ENCODE measurements at regions not wholly inside any gene's neighbourhood (a gene's known extent, or its start where the extent isn't known, plus 50 kb on each side); places are given as distances from the start of the nearest gene placed in this dataset.

DNA sequence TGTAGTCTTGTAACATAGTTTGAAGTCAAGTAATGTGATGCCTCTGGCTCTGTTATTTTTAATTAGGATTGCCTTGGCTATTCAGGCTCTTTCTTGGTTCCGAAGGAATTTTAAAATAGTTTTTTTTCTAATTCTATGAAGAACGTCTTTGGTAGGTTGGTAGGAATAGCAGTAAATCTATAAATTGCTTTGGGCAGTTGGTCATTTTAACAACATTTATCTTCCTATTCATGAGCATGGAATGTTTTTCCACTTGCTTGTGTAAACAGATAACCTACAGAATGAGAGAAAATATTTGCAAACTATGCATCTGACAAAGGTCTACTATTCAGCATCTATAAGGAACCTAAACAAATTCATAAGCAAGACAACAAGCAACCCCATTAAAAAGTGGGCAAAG, 173.2 kb upstream of the TRPC7 start:
- DNase-seq (ENCODE audit: low spot score), result no peak

DNA sequence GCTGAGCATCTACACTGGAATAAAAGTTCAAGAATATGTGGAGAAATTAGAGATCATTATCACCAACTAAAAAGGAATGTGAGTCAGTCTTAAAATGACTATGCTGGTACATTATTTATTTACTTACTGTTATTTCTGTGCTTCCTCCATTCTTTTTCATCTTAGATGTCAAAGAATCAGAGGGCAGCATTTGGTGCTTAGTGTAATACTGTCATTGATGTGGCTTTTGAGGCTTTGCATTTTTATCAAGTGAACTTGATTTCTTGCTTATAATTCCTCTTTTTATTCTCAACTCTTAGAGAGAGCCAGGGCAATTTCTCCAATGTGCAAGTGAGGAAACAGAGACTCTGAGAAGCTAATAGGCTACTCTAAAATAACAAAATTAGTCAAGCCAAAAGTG, 163.7 kb upstream of the TRPC7 start:
- DNase-seq (ENCODE audit: low spot score), result no peak

- DNase-seq (ENCODE audit: low spot score), result no peak
Measured at GRCh38 chr5:136528481-136529030, 163.2 kb upstream of the TRPC7 start.

DNA sequence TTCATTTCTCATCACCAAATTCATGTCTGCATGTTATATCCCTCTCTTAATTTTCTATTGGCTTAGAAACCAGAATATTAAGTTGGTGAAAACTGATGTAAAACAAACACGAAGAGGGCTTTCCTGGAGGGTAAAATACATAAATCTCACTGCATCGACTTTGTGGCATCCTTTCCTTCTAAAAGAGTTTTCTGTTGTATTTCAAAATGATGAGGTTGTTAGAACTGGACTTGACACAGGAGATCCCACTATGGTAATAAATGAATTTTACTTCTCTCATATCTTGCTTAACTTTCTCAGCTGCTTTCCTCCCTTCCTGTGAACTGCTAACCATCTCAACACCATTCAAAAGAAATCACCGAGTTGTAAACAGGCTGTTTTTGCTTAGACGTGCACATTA, 162.0 kb upstream of the TRPC7 start:
- DNase-seq (ENCODE audit: low spot score), result no peak

DNA sequence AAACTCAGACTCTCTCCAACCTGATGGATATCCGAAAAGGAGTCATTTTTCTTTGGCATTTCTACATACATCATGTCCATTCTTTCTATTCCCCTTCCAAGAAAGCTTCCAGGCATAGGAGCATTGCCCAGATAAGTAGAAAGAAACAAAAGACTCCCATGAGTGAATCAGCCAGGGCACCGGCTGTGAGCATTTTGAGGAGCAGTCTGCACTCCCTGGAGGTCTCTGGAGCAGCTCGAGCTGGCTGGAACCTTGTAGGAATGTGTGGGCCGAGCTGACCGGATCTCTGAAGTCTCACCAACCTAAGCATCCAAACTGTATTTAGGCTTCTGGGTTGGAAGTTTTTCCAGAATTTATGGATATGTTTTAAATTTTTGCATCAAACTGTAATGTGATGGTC, 161.4 kb upstream of the TRPC7 start:
- DNase-seq (ENCODE audit: low spot score), result no peak

- no peak for DNase-seq (ENCODE audit: low spot score)
Measured at GRCh38 chr5:136526021-136526420, 160.7 kb upstream of the TRPC7 start.

GRCh38 chr5:136525597-136525996, 160.3 kb upstream of the TRPC7 start:
- DNase-seq (ENCODE audit: low spot score), result no peak

- no peak for DNase-seq (ENCODE audit: low spot score)
Measured at GRCh38 chr5:136522217-136522956, 157.0 kb upstream of the TRPC7 start.

DNA sequence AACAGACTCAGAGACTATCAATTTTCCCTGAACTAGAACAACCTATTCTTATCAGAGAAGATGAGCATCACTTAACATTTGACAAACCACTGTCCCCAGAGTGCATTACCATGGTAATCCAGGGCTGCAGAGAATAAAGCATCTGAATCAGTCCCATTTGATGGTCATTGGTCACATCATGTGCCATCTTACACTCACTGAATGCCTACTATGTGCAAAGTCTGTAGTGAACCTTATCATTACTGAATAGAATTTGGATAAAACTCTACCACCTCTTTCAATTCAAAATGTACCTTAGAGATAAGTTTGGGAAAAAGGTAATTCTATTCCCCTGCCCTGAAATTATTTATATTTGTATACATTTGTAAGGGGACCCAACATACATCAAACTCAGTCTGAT, 156.4 kb upstream of the TRPC7 start:
- no peak for DNase-seq (ENCODE audit: low spot score)

GRCh38 chr5:136518814-136519213, 153.5 kb upstream of the TRPC7 start:
- no peak for DNase-seq (ENCODE audit: low spot score)

- DNase-seq (ENCODE audit: low spot score), result no peak
Measured at GRCh38 chr5:136518174-136518573, 152.8 kb upstream of the TRPC7 start.

GRCh38 chr5:136517755-136518154, 152.4 kb upstream of the TRPC7 start:
- no peak for DNase-seq (ENCODE audit: low spot score)

DNA sequence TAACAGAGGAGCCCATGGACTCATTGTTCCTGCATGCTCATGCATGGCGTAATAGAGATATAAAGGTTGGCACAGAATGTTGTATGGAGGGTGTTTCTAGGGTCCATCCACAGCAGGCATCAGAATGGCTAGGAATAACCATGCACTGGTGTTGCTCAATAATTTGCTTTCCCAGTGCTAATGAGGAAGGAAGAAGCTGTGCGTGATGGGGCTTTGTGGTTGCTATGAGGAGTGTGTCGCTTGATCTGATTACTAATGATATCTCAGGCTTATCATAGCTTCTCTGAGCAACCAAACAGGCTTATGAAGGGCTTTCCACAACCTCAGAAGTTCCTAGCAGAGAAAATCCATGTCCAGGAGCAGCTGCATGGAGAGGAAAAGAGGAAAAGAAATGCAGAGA, 151.3 kb upstream of the TRPC7 start:
- DNase-seq (ENCODE audit: low spot score), result no peak

DNA sequence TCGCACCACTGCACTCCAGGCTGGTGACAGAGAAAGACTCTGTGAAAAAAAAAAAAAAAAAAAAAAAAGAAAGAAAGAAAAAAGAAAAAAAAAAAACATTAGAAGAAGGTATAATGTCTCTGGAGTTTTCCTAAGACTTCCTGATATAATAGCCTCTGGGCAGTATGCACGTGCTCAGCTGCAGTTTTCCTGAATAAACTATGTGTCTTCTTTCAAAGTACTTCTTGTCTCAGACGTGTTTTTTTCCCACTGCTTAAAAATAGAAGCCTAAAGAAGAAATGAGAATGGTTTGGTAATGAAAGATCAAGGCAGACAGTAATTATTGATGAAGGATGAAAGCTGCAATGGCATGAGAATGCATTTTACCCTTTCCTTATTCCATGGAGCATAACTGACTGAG, 148.1 kb upstream of the TRPC7 start:
- no peak for DNase-seq (ENCODE audit: low spot score)

DNA sequence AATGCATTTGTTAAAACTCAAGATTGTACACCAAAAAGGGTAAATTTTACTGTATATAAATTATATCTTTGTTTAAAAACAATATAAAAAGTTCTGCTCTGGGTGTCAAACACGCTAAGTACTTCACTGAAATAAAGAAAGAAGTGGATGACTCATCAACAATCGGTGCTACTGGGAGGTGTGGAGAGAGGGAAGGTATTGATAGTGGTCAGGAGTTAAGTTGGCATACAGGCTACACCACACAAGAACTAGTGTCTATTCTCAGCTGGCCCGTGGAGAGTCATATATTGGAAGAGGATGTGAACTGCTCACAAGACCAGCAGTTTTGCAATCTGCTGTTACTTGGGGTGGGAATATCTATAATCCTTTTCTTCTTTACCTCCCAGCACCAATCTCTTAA, 145.7 kb upstream of the TRPC7 start:
- no peak for DNase-seq (ENCODE audit: low spot score)

GRCh38 chr5:136510481-136510880, 145.1 kb upstream of the TRPC7 start:
- DNase-seq (ENCODE audit: low spot score), result no peak

DNA sequence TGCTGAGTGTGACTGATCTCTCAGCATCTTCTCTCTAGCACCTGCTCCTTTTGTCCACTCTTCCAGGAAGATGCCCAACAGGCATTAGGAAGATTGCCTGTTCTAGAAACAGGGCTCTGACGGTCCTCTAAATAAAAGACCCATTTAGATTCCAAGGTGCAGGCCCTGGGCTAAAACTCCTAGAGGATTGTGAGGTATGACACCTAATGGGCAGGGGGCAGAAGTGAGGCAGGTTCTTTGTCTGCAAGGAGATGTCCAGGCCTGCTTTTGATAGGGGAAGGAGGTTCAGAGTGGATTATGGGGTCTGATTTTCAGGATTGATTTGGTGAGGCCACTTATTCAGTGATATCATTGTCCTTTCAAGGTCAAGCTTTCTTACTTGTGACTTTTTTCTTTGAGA, 140.8 kb upstream of the TRPC7 start:
- DNase-seq (ENCODE audit: low spot score), result no peak

GRCh38 chr5:136501133-136501532, 135.8 kb upstream of the TRPC7 start:
- no peak for DNase-seq (ENCODE audit: low spot score)

- no peak for DNase-seq (ENCODE audit: low spot score)
Measured at GRCh38 chr5:136492587-136492986, 127.2 kb upstream of the TRPC7 start.

DNA sequence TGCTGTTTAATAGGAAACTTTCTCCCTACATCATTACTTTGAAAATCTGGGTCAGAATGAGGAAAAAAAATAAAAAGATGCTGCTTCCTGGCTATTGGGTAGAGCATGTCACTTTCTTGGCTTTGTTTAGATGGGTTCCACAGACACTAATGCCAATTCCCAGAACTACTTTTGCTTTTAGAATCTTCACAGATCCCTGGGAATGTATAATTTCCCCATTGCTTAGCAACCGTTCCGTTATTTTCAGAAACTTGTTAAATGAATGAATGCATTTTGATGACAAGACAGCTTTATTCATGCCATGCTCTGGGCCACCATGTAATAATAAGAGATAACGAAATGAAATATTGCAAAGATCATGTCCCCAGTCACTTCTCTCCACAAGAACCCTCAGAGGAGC, 126.5 kb upstream of the TRPC7 start:
- DNase-seq (ENCODE audit: low spot score), result no peak

- no peak for DNase-seq (ENCODE audit: low spot score)
Measured at GRCh38 chr5:136484808-136485325, 119.5 kb upstream of the TRPC7 start.

GRCh38 chr5:136482206-136482605, 116.9 kb upstream of the TRPC7 start:
- no peak for DNase-seq (ENCODE audit: low spot score)

- no peak for DNase-seq (ENCODE audit: low spot score)
Measured at GRCh38 chr5:136474466-136474865, 109.1 kb upstream of the TRPC7 start.

DNA sequence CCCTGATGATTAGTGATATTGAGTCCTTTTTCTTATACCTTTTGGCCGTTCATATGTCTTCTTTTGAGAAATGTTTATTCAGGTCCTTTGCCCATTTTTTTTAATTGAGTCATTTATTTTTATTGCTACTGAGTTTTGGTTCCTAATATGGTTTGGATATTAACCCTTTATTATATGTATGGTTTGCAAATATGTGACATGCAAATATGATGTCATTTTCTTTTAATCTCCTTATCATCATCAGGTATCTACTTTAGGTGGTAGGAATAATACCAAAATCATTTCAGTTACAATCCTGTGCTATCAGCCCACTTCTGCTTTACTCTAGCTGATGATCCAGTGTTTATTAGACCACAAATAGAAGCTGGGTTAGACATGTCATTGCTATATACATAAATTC, 102.3 kb upstream of the TRPC7 start:
- DNase-seq (ENCODE audit: low spot score), result no peak
